NT2/D1 (cell line): ENCODE measurements at regions not wholly inside any gene's neighbourhood (a gene's known extent, or its start where the extent isn't known, plus 50 kb on each side); places are given as distances from the start of the nearest gene placed in this dataset.

ENCODE experiments used
- DNase-seq: peaks from one replicate; pipeline ENCODE4 v3.0.0-alpha.2; 2011; ENCODE audit warnings: low read depth, low spot score
- H3K27me3 ChIP-seq: 2 replicates; pipeline ENCODE4 v1.6.0; 2011; ENCODE audit warnings: mild to moderate bottlenecking; ENCODE audit not compliant: insufficient read length, insufficient read depth
- H3K36me3 ChIP-seq: 2 replicates; pipeline ENCODE4 v1.6.1; 2011; ENCODE audit warnings: mild to moderate bottlenecking, low read length, mixed read lengths; ENCODE audit not compliant: insufficient read depth, insufficient read length
- H3K4me1 ChIP-seq: 2 replicates; pipeline ENCODE4 v1.5.1; 2011; ENCODE audit not compliant: insufficient read depth, insufficient read length
- H3K4me3 ChIP-seq: 2 replicates; pipeline ENCODE4 v1.5.1; 2011; ENCODE audit warnings: low read depth; ENCODE audit not compliant: insufficient read length
- H3K9ac ChIP-seq: 2 replicates; pipeline ENCODE4 v1.6.0; 2011; ENCODE audit warnings: low read depth; ENCODE audit not compliant: insufficient read length
- H3K9me3 ChIP-seq: 2 replicates; pipeline ENCODE4 v1.5.1; 2011; ENCODE audit warnings: mild to moderate bottlenecking, low read length; ENCODE audit not compliant: insufficient read depth
- SUZ12 ChIP-seq: IDR thresholded peaks from 2 replicates; pipeline ENCODE4 v1.6.1; 2011; ENCODE audit not compliant: insufficient read length, insufficient read depth; ENCODE audit errors: extremely low read depth
- YY1 ChIP-seq: IDR thresholded peaks from 2 replicates; pipeline ENCODE4 v1.6.1; 2011; ENCODE audit not compliant: insufficient read length, insufficient read depth
- ZNF274 ChIP-seq: IDR thresholded peaks from 2 replicates; pipeline ENCODE4 v1.6.1; 2011; ENCODE audit warnings: mild to moderate bottlenecking, low read depth, low read length

- no peaks in the 10 kb centered on the region for H3K27me3 ChIP-seq
- H3K4me3 ChIP-seq, result no peak overlapping the region
- no peaks in the 10 kb centered on the region for H3K9me3 ChIP-seq
- no peak for DNase-seq
- TF ChIP-seq SUZ12 (no peak), YY1 (no peak), ZNF274 (no peak)
- peaks cover 2% of the 10 kb centered on the region for H3K4me1 ChIP-seq
- no peak overlapping the region for H3K9ac ChIP-seq
- H3K36me3 ChIP-seq, result no peaks in the 10 kb centered on the region
Measured at GRCh38 chr18:76213991-76214390, 281.1 kb downstream of the ZNF516 start.

- Histone ChIP-seq H3K4me1 (peaks cover 2% of the 10 kb centered on the region), H3K36me3 (no peaks in the 10 kb centered on the region), H3K9ac (no peak overlapping the region), H3K27me3 (no peaks in the 10 kb centered on the region), H3K4me3 (no peak overlapping the region), H3K9me3 (no peaks in the 10 kb centered on the region)
- DNase-seq, result no peak
- no peak for TF ChIP-seq SUZ12
- TF ChIP-seq YY1, result no peak
- TF ChIP-seq ZNF274, result no peak
Measured at GRCh38 chr18:76212960-76213359, 282.1 kb downstream of the ZNF516 start.

DNA sequence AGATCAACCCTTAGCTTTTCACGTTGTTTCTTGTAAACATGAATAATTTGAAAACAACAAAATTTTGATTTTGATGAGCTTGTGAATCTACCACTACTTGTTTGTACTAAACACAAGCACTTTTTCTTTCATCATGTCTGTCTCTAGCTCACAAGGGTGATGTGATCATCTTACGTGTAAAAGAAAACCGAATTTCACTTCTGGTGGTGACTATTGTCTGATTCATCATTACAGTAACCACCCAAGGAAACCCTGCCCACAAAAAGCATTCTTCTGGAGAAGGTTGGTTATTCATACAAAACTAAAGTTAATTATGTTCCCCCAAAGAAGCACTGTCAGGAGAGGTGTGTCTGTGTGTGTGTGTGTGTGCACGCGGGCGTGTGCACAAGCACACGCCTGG is 285.4 kb downstream of the ZNF516 start:
- no peaks in the 10 kb centered on the region for H3K27me3 ChIP-seq
- no peak for DNase-seq
- peaks cover 2% of the 10 kb centered on the region for H3K4me1 ChIP-seq
- no peak for TF ChIP-seq ZNF274
- TF ChIP-seq YY1, result no peak
- no peak for TF ChIP-seq SUZ12
- H3K9me3 ChIP-seq, result no peaks in the 10 kb centered on the region
- no peak overlapping the region for H3K4me3 ChIP-seq
- no peak overlapping the region for H3K9ac ChIP-seq
- H3K36me3 ChIP-seq, result no peaks in the 10 kb centered on the region

GRCh38 chr18:76208678-76209306 is 286.2 kb downstream of the ZNF516 start:
- Histone ChIP-seq H3K4me3 (no peak overlapping the region), H3K9me3 (no peaks in the 10 kb centered on the region), H3K4me1 (peaks cover 2% of the 10 kb centered on the region), H3K36me3 (no peaks in the 10 kb centered on the region), H3K9ac (no peak overlapping the region), H3K27me3 (no peaks in the 10 kb centered on the region)
- TF ChIP-seq ZNF274 (no peak), SUZ12 (no peak), YY1 (no peak)
- no peak for DNase-seq

DNA sequence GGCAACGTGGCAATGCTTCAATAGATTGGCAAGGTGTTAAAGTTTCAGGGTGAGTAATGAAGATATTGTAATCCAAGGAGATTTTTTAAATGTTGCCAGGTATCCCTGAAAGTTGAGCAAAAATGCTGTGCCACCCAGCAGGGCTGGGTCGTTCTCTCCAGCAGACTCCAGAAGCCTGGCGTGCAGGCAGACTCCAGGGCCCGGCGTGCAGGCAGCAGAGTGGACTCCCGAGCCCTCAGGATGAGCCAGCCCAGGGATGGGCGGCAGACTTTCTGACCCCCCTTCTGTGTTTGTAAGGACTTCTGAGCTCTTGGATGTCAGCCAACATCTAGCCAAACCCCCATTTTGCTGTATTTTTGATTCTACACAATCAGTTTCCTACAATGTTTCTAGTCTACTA is 289.1 kb downstream of the ZNF516 start:
- Histone ChIP-seq H3K9ac (no peak overlapping the region), H3K4me3 (no peak overlapping the region), H3K36me3 (no peaks in the 10 kb centered on the region), H3K9me3 (peaks cover 6% of the 10 kb centered on the region; the same call in 1 of the 2 replicates), H3K27me3 (no peaks in the 10 kb centered on the region), H3K4me1 (peaks cover 2% of the 10 kb centered on the region)
- no peak for DNase-seq
- TF ChIP-seq SUZ12, result no peak
- no peak for TF ChIP-seq ZNF274
- TF ChIP-seq YY1, result no peak

DNA sequence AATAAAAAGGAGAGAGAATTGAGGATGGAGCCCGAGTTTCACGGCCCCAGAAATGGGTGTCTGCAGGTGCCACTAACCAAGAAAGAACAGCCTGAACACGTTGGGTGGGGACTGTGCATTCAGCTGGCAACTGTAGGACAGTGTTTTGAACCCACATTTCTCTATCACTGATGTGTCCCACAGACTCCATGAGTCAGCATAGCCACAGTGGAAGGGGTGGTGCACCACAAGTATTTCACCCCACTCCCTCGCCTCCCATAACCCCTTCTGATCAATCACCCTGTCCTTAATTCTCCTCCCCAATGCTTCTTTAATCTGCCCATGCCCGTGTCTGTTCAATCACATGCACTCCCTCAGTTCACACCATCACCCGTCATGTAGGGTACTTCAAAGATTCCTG is 291.5 kb downstream of the ZNF516 start:
- H3K4me3 ChIP-seq, result no peak overlapping the region
- H3K4me1 ChIP-seq, result no peaks in the 10 kb centered on the region
- peaks cover 6% of the 10 kb centered on the region; the same call in 1 of the 2 replicates for H3K9me3 ChIP-seq
- no peaks in the 10 kb centered on the region for H3K36me3 ChIP-seq
- no peak for TF ChIP-seq YY1
- no peak for TF ChIP-seq SUZ12
- TF ChIP-seq ZNF274, result no peak
- H3K9ac ChIP-seq, result no peak overlapping the region
- no peaks in the 10 kb centered on the region for H3K27me3 ChIP-seq
- DNase-seq, result no peak

GRCh38 chr18:76202322-76202721 is 292.7 kb downstream of the ZNF516 start:
- Histone ChIP-seq H3K36me3 (no peaks in the 10 kb centered on the region), H3K4me1 (no peaks in the 10 kb centered on the region), H3K27me3 (no peaks in the 10 kb centered on the region), H3K9ac (no peak overlapping the region), H3K9me3 (peaks cover 6% of the 10 kb centered on the region; the same call in 1 of the 2 replicates), H3K4me3 (no peak overlapping the region)
- no peak for DNase-seq
- TF ChIP-seq SUZ12, result no peak
- no peak for TF ChIP-seq ZNF274
- no peak for TF ChIP-seq YY1

GRCh38 chr18:76195601-76196000 is 299.4 kb downstream of the ZNF516 start:
- TF ChIP-seq ZNF274 (no peak), SUZ12 (no peak), YY1 (no peak)
- Histone ChIP-seq H3K4me3 (no peak overlapping the region), H3K36me3 (no peaks in the 10 kb centered on the region), H3K4me1 (no peaks in the 10 kb centered on the region), H3K9me3 (no peaks in the 10 kb centered on the region), H3K9ac (no peak overlapping the region), H3K27me3 (no peaks in the 10 kb centered on the region)
- DNase-seq, result no peak
